ENCODE measurements at regions not wholly inside any gene's neighbourhood (a gene's known extent, or its start where the extent isn't known, plus 50 kb on each side); places are given as distances from the start of the nearest gene placed in this dataset.

- TF ChIP-seq, protein P1, sequence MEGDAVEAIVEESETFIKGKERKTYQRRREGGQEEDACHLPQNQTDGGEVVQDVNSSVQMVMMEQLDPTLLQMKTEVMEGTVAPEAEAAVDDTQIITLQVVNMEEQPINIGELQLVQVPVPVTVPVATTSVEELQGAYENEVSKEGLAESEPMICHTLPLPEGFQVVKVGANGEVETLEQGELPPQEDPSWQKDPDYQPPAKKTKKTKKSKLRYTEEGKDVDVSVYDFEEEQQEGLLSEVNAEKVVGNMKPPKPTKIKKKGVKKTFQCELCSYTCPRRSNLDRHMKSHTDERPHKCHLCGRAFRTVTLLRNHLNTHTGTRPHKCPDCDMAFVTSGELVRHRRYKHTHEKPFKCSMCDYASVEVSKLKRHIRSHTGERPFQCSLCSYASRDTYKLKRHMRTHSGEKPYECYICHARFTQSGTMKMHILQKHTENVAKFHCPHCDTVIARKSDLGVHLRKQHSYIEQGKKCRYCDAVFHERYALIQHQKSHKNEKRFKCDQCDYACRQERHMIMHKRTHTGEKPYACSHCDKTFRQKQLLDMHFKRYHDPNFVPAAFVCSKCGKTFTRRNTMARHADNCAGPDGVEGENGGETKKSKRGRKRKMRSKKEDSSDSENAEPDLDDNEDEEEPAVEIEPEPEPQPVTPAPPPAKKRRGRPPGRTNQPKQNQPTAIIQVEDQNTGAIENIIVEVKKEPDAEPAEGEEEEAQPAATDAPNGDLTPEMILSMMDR (IDR thresholded peaks at IDR 0.05): no peak
- no peak for TF ChIP-seq POLR2A (IDR thresholded peaks at IDR 0.05)
- ATAC-seq: no peak
- Histone ChIP-seq H3K27ac (no peak overlapping the region), H3K9me3 (no peaks in the 10 kb centered on the region), H3K4me3 (no peak overlapping the region), H3K27me3 (no peaks in the 10 kb centered on the region), H3K4me1 (no peaks in the 10 kb centered on the region), H3K36me3 (replicated peaks in 1 of 2; ENCODE audit: insufficient read depth in 1 of 2, low read depth in 2 of 2) (no peaks in the 10 kb centered on the region)
- DNase-seq: no peak
- intact Hi-C loops (cut with DNase I): no loop called here
- WGBS, 2 donors: 44 to 61% methylated on average over 1 of the region's 1 CpG
Observed at GRCh38 chr3:25252291-25252690, 175.8 kb upstream of the RARB start.

- Histone ChIP-seq H3K4me1 (no peaks in the 10 kb centered on the region), H3K9me3 (no peaks in the 10 kb centered on the region), H3K27me3 (no peaks in the 10 kb centered on the region), H3K27ac (no peak overlapping the region), H3K4me3 (no peak overlapping the region), H3K36me3 (replicated peaks in 1 of 2; ENCODE audit: insufficient read depth in 1 of 2, low read depth in 2 of 2) (no peaks in the 10 kb centered on the region)
- intact Hi-C loops (cut with DNase I): no loop called here
- DNase-seq (no peak), ATAC-seq (no peak)
- 31 to 49% methylated on average over 2 of the region's 2 CpGs for WGBS, 2 donors
- TF ChIP-seq, protein P1 (IDR thresholded peaks at IDR 0.05): no peak
- no peak for TF ChIP-seq POLR2A (IDR thresholded peaks at IDR 0.05)
Observed at GRCh38 chr3:25257026-25257425, 171.0 kb upstream of the RARB start.

DNA sequence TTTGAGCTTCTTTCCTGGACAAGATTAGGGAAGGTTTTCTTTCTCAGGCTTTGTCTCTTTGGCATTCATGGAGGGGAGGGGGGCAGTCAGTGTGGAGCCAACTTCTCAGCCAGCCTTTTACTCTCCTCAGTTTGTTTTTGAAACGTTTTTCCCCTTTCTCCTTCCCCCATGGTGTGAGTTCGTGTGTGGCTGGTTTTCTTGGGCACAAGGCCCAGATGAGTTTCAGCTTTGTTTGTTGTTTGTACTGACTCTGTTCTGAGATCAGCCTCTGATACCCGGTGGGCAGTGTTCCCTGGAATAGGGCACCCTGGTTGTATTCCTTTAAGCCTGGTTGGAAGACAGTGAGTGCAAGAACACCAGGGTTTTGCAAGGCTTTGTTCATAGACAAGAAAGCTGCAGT is 168.2 kb upstream of the RARB start:
- WGBS, 2 donors: 3 to 11% methylated on average over 3 of the region's 3 CpGs
- no peak for DNase-seq
- intact Hi-C loops (cut with DNase I): no loop called here

GRCh38 chr3:25262322-25262721 is 165.7 kb upstream of the RARB start:
- Histone ChIP-seq H3K36me3 (replicated peaks in 1 of 2; ENCODE audit: insufficient read depth in 1 of 2, low read depth in 2 of 2) (no peaks in the 10 kb centered on the region), H3K27me3 (no peaks in the 10 kb centered on the region), H3K4me1 (no peaks in the 10 kb centered on the region), H3K9me3 (no peaks in the 10 kb centered on the region), H3K4me3 (no peak overlapping the region), H3K27ac (no peak overlapping the region)
- no peak for ATAC-seq
- 42 to 48% methylated on average over 6 of the region's 6 CpGs for WGBS, 2 donors
- TF ChIP-seq POLR2A (IDR thresholded peaks at IDR 0.05): no peak
- TF ChIP-seq, protein P1 (IDR thresholded peaks at IDR 0.05): no peak
- DNase-seq: no peak
- intact Hi-C loops (cut with DNase I): no loop called here

More for the DNA sequence above, 168.2 kb upstream of the RARB start:
- H3K9me3 ChIP-seq: no peaks in the 10 kb centered on the region
- TF ChIP-seq POLR2A (IDR thresholded peaks at IDR 0.05): no peak
- TF ChIP-seq, protein P1 (IDR thresholded peaks at IDR 0.05): no peak
- no peaks in the 10 kb centered on the region for H3K27me3 ChIP-seq
- H3K4me1 ChIP-seq: no peaks in the 10 kb centered on the region
- no peaks in the 10 kb centered on the region for H3K36me3 ChIP-seq (replicated peaks in 1 of 2; ENCODE audit: insufficient read depth in 1 of 2, low read depth in 2 of 2)
- no peak overlapping the region for H3K4me3 ChIP-seq
- no peak overlapping the region for H3K27ac ChIP-seq
- ATAC-seq: no peak

DNA sequence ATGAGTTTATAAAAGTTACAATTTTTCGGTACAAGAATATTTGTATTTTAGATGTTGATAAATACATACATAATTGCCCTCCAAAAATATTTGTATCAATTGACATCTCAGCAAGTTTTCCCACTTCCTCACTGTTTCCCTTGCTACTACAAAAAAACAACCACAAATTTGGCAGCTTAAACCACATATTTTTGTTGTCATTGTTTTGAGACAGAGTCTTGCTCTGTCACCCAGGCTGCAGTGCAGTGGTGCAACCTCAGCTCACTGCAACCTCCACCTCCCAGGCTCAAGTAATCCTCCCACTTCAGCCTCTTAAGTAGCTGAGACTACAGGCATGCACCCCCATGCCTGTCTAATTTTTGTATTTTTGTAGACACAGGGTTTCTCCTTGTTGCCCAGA is 162.8 kb upstream of the RARB start:
- WGBS, 2 donors: 10 to 32% methylated on average over 1 of the region's 1 CpG
- Histone ChIP-seq H3K27me3 (no peaks in the 10 kb centered on the region), H3K27ac (no peak overlapping the region), H3K36me3 (replicated peaks in 1 of 2; ENCODE audit: insufficient read depth in 1 of 2, low read depth in 2 of 2) (no peaks in the 10 kb centered on the region), H3K9me3 (no peaks in the 10 kb centered on the region), H3K4me3 (no peak overlapping the region), H3K4me1 (no peaks in the 10 kb centered on the region)
- intact Hi-C loops (cut with DNase I): no loop called here
- ATAC-seq (no peak), DNase-seq (no peak)
- TF ChIP-seq POLR2A (IDR thresholded peaks at IDR 0.05): no peak
- TF ChIP-seq, protein P1 (IDR thresholded peaks at IDR 0.05): no peak
